GM21717 (cell line): ENCODE measurements at regions not wholly inside any gene's neighbourhood (a gene's known extent, or its start where the extent isn't known, plus 50 kb on each side); places are given as distances from the start of the nearest gene placed in this dataset.

Experiments
- ATAC-seq: cut with Tn5 transposase; IDR thresholded peaks from one replicate; pipeline ENCODE4 v1.9.1; 2021; ENCODE audit warnings: mild to moderate bottlenecking, moderate library complexity; ENCODE audit not compliant: unreplicated experiment

DNA sequence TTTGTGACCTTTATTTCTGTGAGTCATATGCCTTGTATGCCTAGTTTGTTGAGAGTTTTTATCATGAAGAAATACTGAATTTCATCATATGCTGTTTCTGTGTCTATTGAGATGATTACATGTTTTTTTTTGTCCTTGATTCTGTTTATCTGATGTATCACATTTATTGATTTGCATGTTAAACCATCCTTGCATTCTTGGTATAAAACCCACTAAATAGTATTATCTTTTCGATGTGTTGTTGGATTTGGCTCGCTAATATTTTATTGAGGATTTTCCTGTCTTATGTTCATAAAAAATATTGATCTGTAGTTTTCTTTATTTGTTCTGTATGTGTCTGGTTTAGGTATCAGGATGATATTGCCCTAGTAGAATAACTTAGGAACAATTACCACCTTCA, 164.7 kb upstream of the CHRM3 start:
- no peak for ATAC-seq

DNA sequence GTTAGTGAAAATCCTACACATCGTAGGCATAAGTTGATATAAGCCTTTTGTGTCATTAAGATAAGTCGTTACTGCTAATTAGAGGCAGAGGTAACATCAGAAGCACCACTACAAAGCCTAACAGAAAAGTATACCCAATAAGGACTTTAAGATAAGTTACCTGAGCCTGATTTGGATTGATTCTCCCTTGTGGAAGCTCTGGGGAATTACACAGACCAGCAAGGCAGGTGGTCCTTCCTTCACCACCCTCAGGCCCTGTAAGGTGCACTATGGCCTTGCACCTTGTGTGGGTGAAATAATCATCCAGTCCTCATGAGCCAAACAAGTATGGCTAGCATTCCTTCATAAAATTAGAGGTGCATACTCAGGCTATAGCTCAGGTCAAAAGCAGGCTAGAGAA, 166.7 kb upstream of the CHRM3 start:
- ATAC-seq, result no peak

DNA sequence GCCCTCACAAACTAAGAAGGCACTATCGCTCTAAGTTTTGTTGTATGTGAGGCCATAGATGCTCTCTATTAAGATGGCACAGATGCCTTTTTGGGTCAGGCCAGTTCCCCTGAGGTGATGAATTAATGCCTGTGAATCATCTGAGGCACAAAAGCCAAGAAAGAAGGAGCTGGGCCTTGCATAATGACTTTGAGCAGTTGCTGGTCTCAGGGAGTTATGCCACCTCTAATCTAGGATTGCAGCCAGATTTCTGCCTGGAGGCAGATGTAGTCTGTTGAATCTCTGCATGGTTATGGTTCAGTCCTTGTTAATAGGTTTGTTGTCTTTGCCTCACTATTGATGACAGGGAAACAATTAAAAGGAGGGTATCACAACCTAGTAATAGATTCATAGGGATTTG, 168.1 kb upstream of the CHRM3 start:
- no peak for ATAC-seq

DNA sequence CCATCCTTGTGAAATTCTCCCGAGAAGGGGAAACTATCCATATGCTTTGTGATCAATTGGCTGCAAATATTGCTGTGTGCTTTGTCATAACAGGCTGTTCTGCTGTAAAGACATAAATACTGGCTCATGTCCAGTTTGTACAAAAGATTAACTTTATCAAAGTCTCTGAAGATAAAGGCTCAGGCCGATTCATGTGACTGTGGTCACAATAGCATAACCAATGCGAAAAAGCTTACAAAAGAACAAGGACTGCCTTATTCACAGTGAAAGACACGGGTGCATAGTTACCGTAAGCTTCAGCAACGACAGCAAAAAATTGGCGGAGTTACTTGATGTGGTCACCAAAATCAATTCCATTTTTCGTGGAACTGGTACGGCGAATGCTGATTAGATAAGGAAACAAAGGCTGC, 173.6 kb upstream of the CHRM3 start:
- no peak for ATAC-seq

DNA sequence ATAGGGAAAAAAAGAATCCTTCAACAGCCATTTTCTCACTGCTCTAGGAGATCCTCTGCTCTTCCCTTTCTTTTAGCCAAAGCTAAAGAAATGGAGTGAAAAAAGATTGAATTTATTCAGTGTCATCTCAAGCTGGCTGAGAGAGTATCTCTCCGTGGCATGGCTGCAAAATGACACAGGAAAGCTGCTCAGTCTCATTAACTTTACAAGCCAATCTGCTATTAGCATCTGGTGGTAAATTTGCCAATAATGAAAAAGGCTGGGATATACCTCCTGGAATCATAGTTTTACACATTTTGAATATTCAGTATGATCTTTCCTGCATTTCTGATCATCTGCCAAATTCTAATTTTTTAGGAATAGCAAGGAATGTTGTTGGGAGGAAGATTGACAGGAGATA, 176.8 kb upstream of the CHRM3 start:
- ATAC-seq, result no peak

DNA sequence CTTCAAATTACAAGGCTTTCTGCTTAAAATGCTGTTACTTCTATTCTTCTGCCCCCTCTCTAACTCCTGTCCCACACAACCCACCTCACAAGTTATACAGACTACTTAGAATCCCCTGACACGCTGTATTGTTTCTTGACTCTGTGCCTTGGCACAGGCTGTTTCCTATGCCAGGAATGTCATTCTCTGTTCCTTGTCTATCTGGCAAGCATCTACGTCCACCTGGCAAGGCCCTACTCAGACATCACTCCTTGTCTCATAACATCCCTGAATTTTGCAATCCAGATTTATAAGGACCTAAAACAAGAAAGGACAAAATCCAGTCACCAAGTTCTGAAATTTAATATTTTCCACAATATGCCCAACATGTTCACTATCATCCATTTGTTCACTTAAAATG, 182.0 kb upstream of the CHRM3 start:
- no peak for ATAC-seq

DNA sequence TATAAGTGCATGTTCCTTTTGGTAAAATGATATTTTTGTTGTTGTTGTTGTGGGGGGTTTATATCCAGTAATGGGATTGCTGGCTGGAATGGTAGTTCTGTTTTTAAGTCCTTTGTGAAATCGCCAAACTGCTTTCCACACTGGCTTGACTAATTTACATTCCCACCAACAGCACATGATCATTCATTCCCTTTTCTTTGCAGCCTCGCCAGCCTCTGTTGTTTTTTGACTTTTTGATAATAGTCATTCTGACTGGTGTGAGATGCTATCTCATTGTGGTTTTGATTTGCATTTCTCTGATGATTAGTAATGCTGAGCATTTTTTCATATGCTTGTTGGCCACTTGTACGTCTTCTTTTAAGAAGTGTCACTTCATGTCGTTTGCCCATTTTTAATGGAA, 188.5 kb upstream of the CHRM3 start:
- ATAC-seq, result no peak

DNA sequence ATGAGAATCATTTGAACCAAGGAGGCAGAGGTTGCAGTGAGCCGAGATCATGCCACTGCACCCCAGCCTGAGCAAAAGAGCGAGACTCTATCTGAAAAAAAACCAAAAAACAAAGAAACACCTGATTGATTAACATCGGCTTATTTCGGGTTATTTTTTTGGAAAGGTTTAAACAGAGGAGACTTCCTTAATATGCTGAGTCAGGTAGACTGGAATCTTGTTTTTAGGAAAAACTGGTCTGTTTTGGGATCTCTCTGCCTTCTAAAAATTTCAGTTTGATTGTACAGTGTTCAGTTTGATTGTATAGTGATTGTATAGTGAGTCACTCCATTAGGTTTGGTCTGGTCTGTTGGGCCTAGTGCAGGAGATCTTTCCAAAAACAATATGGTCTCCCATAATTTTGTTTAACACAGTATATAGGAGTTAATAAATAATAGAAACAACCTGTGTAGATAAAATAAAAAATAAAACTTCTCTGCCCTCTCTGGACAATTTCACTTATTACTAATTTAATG, 196.3 kb upstream of the CHRM3 start:
- ATAC-seq, result no peak

DNA sequence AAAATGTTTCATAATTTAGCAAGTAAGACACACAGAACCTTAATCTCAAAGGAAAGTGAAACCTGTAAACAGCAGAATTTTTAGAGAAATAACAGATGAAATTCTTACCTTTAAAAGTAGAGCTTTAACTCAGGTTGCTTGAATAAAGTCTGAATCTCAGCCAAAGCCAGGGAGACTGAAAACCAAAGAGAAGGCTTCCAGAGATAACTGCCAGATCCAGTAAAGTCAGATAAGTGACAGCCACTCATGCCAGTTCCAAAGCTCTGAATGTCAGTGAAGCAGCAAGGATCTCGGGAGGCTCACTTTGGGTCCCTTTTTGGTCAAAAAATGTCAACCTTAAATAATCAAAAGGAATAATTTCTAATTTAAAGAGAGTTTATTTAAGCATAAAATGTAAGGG, 199.9 kb upstream of the CHRM3 start:
- no peak for ATAC-seq

DNA sequence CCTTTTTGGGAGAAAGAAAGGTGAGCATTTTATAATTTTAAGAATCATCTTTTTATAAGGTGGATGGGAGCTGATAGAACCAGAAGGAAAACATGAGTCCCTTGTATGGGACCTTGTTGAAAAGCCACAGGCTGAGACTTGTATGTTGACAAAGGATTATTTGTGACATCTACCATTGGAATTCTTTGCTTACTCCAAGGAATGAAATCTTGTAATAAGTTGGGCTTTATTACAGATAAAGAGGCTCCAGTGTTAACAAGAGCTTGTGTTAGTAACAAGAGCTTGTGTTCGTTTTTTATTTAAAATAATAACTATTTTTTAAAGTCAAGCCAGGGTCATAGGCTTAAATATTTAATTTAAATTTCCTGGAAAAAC, 201.1 kb upstream of the CHRM3 start:
- ATAC-seq, result no peak

DNA sequence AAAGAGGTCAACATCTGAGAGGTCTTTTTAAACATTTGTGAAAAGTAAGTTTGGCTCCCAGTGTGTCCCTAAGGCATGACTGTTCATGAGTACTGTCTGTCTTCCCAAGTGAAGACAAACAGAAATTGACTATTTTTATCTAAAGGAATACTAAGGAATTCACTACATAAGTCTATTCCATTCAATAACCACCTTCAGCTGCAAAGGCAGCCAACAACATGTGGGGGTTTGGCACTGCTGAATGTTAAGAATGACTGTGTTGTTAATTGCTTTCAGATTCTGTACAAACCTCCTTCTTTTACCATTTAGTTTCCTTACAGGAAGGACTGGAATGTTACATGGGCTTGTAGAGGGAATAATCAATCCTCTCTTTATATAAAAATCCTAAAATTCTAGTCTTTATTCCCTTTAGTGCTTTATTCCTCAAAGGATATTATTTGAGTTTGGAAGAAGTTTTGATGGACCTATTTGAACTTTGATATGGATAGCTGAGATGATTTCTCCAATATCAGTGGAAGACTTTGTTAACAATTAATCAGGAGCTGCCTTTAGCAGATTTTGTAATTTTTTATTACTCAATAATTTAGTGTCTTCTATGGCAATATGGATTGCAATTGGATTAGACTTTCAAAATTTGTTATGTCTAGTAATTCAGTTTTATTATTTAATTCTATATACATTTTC, 201.7 kb upstream of the CHRM3 start:
- no peak for ATAC-seq

DNA sequence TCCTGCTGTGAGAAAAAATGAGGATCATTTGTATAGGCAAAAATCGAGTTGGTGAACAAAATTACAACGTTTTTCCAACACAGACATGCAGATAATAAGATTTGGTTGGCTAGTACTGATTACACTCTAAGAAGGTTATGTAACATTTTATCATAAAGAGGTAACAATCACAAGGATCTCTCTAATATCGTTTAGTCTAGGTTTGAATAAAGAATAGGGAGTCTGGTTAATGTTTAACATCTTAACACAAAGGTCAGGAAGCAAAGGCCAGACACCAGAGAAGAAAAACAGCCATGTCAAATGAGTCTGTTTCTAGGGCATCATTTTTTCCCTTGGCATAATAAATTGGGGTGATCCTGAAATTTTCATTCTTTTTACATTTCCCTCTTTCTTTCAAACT, 207.4 kb upstream of the CHRM3 start:
- ATAC-seq, result no peak

DNA sequence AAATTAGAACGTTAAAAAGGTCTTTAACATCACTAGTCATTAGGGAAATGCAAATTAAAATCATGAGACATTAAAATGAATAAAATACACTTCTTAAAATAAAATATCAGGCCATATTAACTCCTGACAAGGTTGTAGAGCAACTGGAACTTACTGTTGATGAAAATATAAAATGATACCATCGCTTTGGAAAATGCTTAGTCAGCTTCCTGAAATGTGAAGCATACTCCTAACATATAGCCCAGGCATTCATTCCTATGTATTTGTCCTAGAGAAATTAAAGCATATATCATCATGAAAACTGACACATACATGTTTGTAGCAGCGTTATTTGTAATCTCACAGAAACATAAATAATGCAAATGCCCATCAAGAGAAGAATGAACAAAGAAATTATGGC, 211.5 kb upstream of the CHRM3 start:
- ATAC-seq, result no peak

DNA sequence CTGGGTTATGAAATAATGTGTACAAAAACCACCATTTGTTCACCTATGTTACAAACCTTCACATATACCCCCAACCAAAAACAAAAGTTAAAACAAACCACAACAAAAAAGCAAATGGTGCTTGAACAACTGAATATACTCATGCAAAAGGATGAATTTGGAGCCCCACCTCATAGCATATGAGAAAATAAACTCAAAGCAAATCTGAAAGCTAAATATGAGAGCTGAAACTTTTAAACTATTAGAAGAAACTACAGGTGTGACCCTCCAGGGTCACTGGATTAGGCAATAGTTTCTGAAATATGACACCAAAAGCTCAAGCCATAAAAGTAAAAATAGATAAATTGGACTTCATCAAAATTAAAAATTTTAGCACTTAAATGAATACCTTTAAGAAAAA, 215.5 kb upstream of the CHRM3 start:
- ATAC-seq, result no peak

DNA sequence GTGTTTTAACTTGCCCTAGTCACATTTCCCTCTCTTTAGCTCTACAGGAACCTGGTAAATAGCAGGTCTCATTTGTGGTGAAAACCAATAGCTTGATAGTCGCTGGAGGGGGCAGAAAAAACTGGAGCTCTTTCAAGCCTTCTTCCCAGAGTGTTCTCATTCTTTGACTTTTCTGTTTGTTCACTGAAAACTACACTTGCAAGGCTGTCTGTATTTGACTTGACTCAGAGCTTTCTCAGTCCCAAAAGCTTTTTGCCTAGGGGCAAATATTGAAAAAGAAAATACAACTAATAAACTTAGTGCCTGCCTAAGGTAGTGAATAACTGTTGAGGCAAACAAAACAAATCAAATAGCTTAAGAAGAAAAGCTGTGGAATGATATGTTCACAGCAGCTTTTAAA, 217.1 kb upstream of the CHRM3 start:
- ATAC-seq, result no peak

DNA sequence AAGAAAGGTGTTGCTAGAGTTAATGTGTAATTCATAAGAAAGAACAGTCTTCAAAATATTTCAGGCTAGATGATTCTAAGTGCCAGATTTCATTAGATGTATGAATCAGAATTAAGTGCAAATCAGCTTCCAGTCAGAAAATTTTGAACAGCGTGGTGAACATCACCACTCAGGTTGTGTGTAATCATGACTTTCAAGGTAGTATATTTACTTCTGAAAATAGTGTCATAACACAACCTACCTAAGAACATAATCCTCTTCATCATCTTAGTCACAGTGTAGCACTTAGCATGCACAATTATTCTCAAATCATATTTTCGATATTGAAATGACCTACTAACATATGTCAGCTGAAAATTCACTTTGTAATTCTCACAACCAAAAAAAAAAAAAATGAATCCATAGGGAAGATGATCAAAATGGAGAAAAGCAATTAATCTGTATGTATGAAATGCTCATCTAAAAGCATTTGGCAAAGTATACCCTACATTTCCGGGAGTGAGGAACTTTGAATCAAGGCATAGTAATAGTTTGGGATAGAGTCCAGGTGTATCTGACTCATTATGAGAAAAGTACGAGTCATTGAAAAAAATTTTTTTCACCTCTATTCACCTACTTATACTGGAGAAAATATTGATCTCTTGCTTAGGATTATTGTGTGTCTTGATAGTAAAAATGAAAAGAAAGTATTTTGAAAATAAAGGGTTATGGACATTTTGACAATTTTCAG, 221.8 kb upstream of the CHRM3 start:
- no peak for ATAC-seq

DNA sequence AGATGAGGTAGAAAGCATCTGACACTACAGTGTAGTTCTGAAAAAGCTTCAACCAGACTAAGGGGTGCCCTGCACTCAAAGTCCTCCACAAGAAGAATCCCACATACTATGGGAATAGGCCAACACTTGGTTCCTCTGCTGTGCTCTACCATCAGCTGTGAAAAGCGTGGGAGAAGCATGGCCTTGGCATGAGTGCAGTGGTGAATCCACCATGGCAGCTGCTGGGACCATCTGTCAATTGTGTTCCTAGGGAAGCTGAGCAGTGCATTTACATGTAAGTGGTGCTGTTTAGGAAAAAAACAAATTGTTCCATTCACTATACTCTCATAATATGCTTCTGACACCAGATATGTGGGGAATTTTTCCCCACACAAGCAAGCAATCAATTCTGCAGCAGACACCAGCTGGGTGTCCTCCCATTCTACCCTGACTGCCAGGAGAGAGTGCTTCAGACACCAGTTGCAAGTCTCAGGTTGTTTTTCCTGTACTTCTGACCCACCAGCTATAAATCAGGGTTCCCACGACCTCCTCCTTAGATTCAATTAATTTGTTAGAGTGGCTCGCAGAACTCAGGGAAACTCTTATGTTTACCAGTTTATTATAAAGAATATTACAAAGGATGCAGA, 230.8 kb upstream of the CHRM3 start:
- ATAC-seq, result no peak

DNA sequence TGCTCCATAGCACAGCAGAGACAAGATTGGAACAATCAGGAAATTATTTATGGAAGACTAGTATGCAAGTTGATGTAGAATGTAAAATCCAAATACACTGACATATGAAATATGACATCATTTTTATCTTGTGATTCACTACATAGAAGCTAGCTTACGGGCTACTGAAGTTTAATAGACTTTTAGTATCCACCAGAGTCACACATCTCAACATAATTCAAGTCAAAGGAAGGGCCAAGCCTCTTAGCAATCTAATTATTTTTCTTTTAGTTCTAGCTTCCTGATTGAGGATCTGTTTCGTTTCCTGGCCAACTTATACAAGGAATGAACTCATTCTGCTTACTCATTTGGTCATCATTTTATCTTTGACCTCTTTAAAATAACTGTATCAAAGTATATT, 234.4 kb upstream of the CHRM3 start:
- ATAC-seq, result no peak

DNA sequence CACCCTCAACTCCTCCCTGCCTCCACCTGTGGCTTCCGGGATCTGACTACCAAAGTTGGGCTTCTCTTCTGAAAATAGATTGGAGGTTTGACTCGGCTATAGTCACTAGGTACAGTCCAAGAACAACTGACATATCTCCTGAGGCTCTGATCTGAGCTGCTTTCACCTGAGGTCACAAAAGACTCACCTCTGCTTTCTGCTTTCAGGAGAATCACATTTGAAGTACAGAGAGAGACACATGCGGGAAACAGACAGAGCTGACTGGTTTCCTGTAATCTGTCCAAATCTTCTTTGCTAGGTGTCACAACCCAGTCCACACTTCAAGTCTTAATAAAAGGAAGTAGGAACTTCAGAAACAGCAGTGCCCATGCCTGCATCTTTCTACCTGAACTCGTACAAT, 245.4 kb upstream of the CHRM3 start:
- no peak for ATAC-seq

DNA sequence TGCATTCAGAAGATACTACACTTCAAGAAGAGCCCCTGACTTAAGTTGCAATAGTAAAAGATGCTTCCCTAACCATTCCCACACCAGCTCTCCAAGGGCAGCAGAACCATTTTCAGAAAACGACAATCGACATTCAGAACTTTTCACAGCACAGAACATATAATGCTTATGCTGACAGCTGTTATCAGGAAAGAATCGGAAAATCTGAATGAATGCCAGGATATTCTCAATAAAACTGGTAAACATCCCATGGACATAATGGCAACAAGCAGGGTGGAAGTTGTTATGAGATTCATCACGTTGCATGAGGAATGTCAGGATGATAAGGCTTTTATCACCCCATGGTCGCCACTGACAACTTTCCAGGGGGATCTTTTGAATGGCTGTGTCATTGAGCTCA, 246.6 kb upstream of the CHRM3 start:
- ATAC-seq, result no peak

DNA sequence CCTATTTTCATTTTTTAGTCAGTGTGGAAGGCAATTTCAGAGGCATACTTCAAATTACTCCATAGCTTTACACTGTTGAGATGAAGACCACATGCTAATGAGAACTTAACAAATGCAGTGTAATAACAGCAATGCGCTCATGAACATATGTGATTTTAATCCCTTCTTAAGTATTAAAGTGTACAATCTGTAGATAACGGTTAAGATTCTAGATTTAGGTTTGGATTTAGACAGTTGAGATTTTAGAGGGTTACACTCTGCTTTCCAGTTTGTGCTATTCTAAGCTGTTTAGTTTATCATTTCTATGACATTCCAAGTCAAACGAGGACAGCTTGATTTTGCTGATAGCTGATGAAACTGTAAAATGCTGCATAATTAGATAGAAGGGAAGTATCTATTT, 257.8 kb upstream of the CHRM3 start:
- no peak for ATAC-seq

DNA sequence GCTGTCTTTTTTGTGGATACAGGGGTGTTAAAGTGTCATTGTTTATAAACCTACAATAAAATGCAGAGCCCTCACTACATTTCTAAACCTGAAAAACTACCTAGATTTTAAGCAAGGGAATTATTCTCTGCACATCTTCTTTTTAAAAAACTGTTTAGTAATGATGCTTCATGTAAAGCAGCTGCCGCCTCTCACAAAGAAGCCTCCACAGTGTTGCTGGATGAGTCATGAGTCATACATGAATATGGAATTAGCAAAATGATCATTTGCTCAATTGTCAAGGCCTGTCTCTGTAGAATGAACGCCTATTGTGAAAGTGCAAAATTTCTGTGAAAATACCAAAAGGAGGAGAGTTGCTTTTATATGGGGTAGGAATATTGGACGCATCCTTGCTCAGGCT, 259.5 kb upstream of the CHRM3 start:
- ATAC-seq, result no peak
